ENCODE measurements at regions not wholly inside any gene's neighbourhood (a gene's known extent, or its start where the extent isn't known, plus 50 kb on each side); places are given as distances from the start of the nearest gene placed in this dataset.

DNA sequence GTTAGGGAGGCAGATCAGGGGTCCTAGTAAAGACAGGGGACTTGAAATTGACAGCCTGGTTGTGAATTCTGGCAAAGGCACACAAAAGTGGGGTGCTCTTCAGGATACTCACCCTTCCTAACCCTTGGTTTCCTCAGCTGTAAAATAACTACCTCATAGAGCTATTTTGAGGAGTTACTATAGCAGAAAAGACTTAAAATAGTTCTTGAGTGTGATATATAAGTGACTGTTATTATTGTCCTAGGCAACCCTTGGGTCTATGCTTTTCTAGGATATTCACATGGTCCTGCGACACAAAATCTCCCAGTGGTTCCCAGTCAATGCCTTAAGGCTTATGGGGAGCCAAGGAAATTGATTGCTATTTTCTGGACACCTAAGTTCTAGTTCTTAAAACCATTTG lies 98.1 kb upstream of the NAMPT start:
- TF ChIP-seq EP300 (IDR thresholded peaks at IDR 0.05; ENCODE audit: borderline replicate concordance), result no peak

DNA sequence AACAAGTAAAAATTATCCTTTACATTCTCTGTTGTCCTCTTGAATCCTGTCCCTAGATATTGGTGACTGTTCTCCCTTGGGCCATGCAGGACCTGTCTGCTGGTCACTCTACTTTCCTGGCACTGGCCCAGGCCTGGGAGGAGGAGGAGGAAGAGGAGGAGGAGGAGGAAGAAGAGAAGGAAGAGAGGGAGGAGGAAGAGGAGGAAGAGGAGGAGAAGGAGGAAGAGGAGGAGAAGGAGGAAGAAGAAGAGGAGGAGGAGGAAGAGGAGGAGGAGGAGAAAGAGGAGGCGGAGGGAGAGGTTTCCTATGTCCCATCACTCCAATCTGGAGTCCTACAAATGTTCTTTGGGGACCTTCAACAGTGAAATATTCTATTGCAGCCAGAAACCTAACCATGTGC lies 97.3 kb upstream of the NAMPT start:
- TF ChIP-seq USF1 (IDR thresholded peaks at IDR 0.05) (no peak), TCF12 (IDR thresholded peaks at IDR 0.05; ENCODE audit: low read depth) (no peak), YY1 (IDR thresholded peaks at IDR 0.05; ENCODE audit: low read depth) (no peak), NFIC (IDR thresholded peaks at IDR 0.05) (no peak), FOXM1 (IDR thresholded peaks at IDR 0.05; ENCODE audit: borderline replicate concordance, low read depth) (no peak), TEAD4 (IDR thresholded peaks at IDR 0.05) (no peak), RAD21 (IDR thresholded peaks at IDR 0.05; ENCODE audit: low read depth) (no peak), MAX (IDR thresholded peaks at IDR 0.05) (no peak), EP300 (IDR thresholded peaks at IDR 0.05; ENCODE audit: borderline replicate concordance) (no peak), CEBPB (IDR thresholded peaks at IDR 0.05) (no peak), TAF1 (IDR thresholded peaks at IDR 0.05; ENCODE audit: low read depth) (no peak), ZBTB7A (IDR thresholded peaks at IDR 0.05; ENCODE audit: low read depth) (no peak), CREB1 (IDR thresholded peaks at IDR 0.05; ENCODE audit: low read depth) (no peak), EGR1 (IDR thresholded peaks at IDR 0.05) (no peak)
- TF ChIP-seq, protein P1, sequence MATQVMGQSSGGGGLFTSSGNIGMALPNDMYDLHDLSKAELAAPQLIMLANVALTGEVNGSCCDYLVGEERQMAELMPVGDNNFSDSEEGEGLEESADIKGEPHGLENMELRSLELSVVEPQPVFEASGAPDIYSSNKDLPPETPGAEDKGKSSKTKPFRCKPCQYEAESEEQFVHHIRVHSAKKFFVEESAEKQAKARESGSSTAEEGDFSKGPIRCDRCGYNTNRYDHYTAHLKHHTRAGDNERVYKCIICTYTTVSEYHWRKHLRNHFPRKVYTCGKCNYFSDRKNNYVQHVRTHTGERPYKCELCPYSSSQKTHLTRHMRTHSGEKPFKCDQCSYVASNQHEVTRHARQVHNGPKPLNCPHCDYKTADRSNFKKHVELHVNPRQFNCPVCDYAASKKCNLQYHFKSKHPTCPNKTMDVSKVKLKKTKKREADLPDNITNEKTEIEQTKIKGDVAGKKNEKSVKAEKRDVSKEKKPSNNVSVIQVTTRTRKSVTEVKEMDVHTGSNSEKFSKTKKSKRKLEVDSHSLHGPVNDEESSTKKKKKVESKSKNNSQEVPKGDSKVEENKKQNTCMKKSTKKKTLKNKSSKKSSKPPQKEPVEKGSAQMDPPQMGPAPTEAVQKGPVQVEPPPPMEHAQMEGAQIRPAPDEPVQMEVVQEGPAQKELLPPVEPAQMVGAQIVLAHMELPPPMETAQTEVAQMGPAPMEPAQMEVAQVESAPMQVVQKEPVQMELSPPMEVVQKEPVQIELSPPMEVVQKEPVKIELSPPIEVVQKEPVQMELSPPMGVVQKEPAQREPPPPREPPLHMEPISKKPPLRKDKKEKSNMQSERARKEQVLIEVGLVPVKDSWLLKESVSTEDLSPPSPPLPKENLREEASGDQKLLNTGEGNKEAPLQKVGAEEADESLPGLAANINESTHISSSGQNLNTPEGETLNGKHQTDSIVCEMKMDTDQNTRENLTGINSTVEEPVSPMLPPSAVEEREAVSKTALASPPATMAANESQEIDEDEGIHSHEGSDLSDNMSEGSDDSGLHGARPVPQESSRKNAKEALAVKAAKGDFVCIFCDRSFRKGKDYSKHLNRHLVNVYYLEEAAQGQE (IDR thresholded peaks at IDR 0.05; ENCODE audit: low read depth), result no peak

- no peak for TF ChIP-seq FOXM1 (IDR thresholded peaks at IDR 0.05; ENCODE audit: borderline replicate concordance, low read depth)
- TF ChIP-seq MAX (IDR thresholded peaks at IDR 0.05), result no peak
- TF ChIP-seq TAF1 (IDR thresholded peaks at IDR 0.05; ENCODE audit: low read depth), result no peak
- TF ChIP-seq NFIC (IDR thresholded peaks at IDR 0.05), result no peak
These were observed 96.5 kb upstream of the NAMPT start for GRCh38 chr7:106381252-106381651.

- no peak for TF ChIP-seq TAF1 (IDR thresholded peaks at IDR 0.05; ENCODE audit: low read depth)
- no peak for TF ChIP-seq USF1 (IDR thresholded peaks at IDR 0.05)
- TF ChIP-seq TEAD4 (IDR thresholded peaks at IDR 0.05), result no peak
- TF ChIP-seq, protein P1 (IDR thresholded peaks at IDR 0.05; ENCODE audit: low read depth), result no peak
- TF ChIP-seq FOXM1 (IDR thresholded peaks at IDR 0.05; ENCODE audit: borderline replicate concordance, low read depth), result no peak
- no peak for TF ChIP-seq CEBPB (IDR thresholded peaks at IDR 0.05)
- no peak for TF ChIP-seq MAX (IDR thresholded peaks at IDR 0.05)
- TF ChIP-seq EGR1 (IDR thresholded peaks at IDR 0.05), result no peak
- TF ChIP-seq TCF12 (IDR thresholded peaks at IDR 0.05; ENCODE audit: low read depth), result no peak
- no peak for TF ChIP-seq ZBTB7A (IDR thresholded peaks at IDR 0.05; ENCODE audit: low read depth)
- no peak for TF ChIP-seq YY1 (IDR thresholded peaks at IDR 0.05; ENCODE audit: low read depth)
- no peak for TF ChIP-seq CREB1 (IDR thresholded peaks at IDR 0.05; ENCODE audit: low read depth)
- TF ChIP-seq RAD21 (IDR thresholded peaks at IDR 0.05; ENCODE audit: low read depth), result no peak
- TF ChIP-seq EP300 (IDR thresholded peaks at IDR 0.05; ENCODE audit: borderline replicate concordance), result no peak
- no peak for TF ChIP-seq NFIC (IDR thresholded peaks at IDR 0.05)
These were observed 93.1 kb upstream of the NAMPT start for GRCh38 chr7:106377847-106378361.

- no peak for TF ChIP-seq TAF1 (IDR thresholded peaks at IDR 0.05; ENCODE audit: low read depth)
- no peak for TF ChIP-seq CREB1 (IDR thresholded peaks at IDR 0.05; ENCODE audit: low read depth)
- TF ChIP-seq USF1 (IDR thresholded peaks at IDR 0.05), result no peak
- TF ChIP-seq, protein P1 (IDR thresholded peaks at IDR 0.05; ENCODE audit: low read depth), result no peak
- TF ChIP-seq TEAD4 (IDR thresholded peaks at IDR 0.05), result no peak
- TF ChIP-seq MAX (IDR thresholded peaks at IDR 0.05), result no peak
- TF ChIP-seq EGR1 (IDR thresholded peaks at IDR 0.05), result no peak
- TF ChIP-seq EP300 (IDR thresholded peaks at IDR 0.05; ENCODE audit: borderline replicate concordance), result no peak
- TF ChIP-seq YY1 (IDR thresholded peaks at IDR 0.05; ENCODE audit: low read depth), result no peak
- no peak for TF ChIP-seq FOXM1 (IDR thresholded peaks at IDR 0.05; ENCODE audit: borderline replicate concordance, low read depth)
- TF ChIP-seq NFIC (IDR thresholded peaks at IDR 0.05), result no peak
- TF ChIP-seq RAD21 (IDR thresholded peaks at IDR 0.05; ENCODE audit: low read depth), result no peak
- TF ChIP-seq TCF12 (IDR thresholded peaks at IDR 0.05; ENCODE audit: low read depth), result no peak
- TF ChIP-seq ZBTB7A (IDR thresholded peaks at IDR 0.05; ENCODE audit: low read depth), result no peak
- no peak for TF ChIP-seq CEBPB (IDR thresholded peaks at IDR 0.05)
These were observed 91.4 kb upstream of the NAMPT start for GRCh38 chr7:106376026-106376799.
